ENCODE measurements at regions not wholly inside any gene's neighbourhood (a gene's known extent, or its start where the extent isn't known, plus 50 kb on each side); places are given as distances from the start of the nearest gene placed in this dataset.

DNA sequence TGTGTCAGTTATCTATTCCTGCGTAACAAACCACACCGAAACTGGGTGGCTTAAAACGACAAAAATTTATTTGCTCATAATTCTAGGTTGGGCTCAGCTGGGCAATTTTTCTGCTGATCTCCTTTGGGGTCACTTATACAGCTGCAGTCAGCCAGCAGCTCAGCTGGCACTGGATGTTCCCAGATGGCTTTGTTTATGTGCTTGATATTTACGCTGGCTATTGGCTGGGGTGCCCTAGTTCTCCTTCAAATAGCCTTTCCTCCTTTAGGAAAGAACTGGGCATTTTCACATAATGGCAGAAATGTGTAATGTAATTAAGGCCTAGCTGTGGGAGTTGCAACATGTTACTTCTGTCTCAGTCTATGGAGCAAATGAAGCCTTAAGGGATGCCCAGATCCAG is 142.2 kb downstream of the B3GNT2 start:
- TF ChIP-seq, protein P1, sequence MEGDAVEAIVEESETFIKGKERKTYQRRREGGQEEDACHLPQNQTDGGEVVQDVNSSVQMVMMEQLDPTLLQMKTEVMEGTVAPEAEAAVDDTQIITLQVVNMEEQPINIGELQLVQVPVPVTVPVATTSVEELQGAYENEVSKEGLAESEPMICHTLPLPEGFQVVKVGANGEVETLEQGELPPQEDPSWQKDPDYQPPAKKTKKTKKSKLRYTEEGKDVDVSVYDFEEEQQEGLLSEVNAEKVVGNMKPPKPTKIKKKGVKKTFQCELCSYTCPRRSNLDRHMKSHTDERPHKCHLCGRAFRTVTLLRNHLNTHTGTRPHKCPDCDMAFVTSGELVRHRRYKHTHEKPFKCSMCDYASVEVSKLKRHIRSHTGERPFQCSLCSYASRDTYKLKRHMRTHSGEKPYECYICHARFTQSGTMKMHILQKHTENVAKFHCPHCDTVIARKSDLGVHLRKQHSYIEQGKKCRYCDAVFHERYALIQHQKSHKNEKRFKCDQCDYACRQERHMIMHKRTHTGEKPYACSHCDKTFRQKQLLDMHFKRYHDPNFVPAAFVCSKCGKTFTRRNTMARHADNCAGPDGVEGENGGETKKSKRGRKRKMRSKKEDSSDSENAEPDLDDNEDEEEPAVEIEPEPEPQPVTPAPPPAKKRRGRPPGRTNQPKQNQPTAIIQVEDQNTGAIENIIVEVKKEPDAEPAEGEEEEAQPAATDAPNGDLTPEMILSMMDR (IDR thresholded peaks at IDR 0.05; ENCODE audit: low read depth, low read length): no peak
- DNase-seq: no peak
- H3K9me3 ChIP-seq (ENCODE audit: severe bottlenecking): no peaks in the 10 kb centered on the region
- no peaks in the 10 kb centered on the region for H3K27me3 ChIP-seq (ENCODE audit: insufficient read depth, low read depth, severe bottlenecking)
- no peak overlapping the region for H3K4me3 ChIP-seq (ENCODE audit: low read depth, low read length)
- no peaks in the 10 kb centered on the region for H3K36me3 ChIP-seq
- no peak overlapping the region for H3K27ac ChIP-seq

DNA sequence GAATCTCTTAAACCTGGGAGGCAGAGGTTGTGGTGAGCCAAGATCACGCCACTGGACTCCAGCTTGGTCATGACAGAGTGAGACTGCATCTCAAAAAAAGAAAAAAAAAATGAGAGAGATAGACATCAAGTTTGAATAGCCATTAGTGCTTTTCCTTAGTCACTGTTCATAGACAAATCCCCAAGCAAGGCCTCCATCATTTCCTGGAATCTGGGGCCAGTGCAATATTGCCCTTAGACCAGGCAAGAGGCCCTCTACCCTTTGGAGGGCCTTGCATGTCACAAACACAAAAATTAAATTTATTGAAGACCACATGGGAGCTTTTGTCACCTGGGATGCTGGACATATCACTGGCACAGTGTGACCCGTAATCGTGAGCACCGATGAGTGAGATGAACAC is 141.5 kb downstream of the B3GNT2 start:
- Histone ChIP-seq H3K4me3 (ENCODE audit: low read depth, low read length) (no peak overlapping the region), H3K36me3 (no peaks in the 10 kb centered on the region), H3K27me3 (ENCODE audit: insufficient read depth, low read depth, severe bottlenecking) (no peaks in the 10 kb centered on the region), H3K9me3 (ENCODE audit: severe bottlenecking) (no peaks in the 10 kb centered on the region), H3K27ac (no peak overlapping the region)
- TF ChIP-seq, protein P1 (IDR thresholded peaks at IDR 0.05; ENCODE audit: low read depth, low read length): no peak
- DNase-seq: no peak

DNA sequence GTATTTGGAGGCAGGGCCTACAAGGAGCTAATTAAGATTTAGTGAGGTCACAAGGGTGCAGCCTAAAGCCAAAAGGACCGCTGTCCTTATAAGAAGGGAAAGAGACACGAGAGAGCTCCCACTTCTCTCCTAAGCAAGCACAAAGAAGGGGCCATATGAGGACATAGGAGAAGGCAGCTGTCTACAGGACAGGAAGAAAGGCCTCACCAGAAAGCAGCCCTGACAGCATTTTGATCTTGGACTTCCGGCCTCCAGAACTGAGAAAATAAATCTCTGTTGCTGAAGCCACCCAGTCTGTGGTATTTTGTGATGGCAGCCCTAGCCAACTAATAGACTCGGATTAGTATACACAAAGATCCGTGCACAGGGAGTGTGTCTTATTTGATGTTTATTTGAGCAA is 139.7 kb downstream of the B3GNT2 start:
- no peaks in the 10 kb centered on the region for H3K9me3 ChIP-seq (ENCODE audit: severe bottlenecking)

DNA sequence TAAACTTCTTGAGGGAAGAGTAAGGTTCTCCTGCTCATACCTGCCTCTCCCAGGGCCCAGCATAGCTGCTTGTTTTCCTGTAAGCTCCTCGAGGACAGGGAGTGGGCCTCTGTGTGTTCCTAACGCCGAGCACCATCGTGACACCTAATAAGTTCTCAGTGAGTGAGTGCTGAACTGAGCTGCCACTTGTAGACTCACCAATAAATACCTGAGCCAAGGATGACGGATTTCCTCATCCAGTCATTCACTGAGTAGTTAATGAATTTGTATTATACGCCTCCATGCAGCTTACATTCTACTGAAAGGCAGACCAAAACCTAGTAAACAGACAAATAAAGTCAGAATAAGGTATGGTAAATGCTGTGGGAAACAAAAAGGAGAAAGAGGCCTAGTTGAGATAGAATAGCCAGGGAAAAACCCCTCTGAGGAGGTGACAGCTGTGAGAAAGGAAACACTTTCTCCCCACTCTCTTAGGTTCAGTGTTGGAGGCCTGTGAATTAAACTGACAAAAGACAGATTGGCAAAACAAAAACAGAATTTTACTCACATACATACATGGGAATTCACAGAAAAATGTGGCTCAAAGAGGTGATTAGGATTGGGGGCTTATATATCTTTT is 138.6 kb downstream of the B3GNT2 start:
- DNase-seq: no peak
- TF ChIP-seq, protein P1 (IDR thresholded peaks at IDR 0.05; ENCODE audit: low read depth, low read length): no peak
- Histone ChIP-seq H3K9me3 (ENCODE audit: severe bottlenecking) (no peaks in the 10 kb centered on the region), H3K4me3 (ENCODE audit: low read depth, low read length) (no peak overlapping the region), H3K36me3 (no peaks in the 10 kb centered on the region), H3K27me3 (ENCODE audit: insufficient read depth, low read depth, severe bottlenecking) (no peaks in the 10 kb centered on the region), H3K27ac (no peak overlapping the region)

More for the DNA sequence above, 139.7 kb downstream of the B3GNT2 start:
- DNase-seq: peak; percentile 25
- TF ChIP-seq, protein P1 (IDR thresholded peaks at IDR 0.05; ENCODE audit: low read depth, low read length): no peak
- Histone ChIP-seq H3K36me3 (no peaks in the 10 kb centered on the region), H3K4me3 (ENCODE audit: low read depth, low read length) (no peak overlapping the region), H3K27me3 (ENCODE audit: insufficient read depth, low read depth, severe bottlenecking) (no peaks in the 10 kb centered on the region), H3K27ac (no peak overlapping the region)

DNA sequence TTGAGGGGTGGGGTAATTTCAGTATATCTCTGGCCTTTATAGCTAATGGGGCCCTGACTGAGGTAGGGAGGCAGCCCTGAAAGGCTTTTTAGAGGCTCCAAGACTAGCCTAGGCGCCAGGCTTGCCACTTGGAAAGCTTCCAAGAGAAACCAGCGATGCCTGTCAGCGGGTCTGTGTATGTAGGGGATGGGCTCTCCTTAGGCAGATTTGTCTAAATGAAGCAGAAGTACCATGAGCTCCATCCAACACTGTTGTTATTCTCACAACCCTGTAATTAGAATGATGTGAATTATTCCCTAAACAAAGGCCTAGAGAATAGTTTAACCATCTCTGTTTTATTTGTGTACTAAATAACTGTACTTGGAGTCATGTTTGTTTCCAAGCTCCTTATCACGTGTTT is 138.1 kb downstream of the B3GNT2 start:
- H3K27ac ChIP-seq: no peak overlapping the region
- H3K36me3 ChIP-seq: no peaks in the 10 kb centered on the region
- no peaks in the 10 kb centered on the region for H3K9me3 ChIP-seq (ENCODE audit: severe bottlenecking)
- no peak for DNase-seq
- TF ChIP-seq, protein P1 (IDR thresholded peaks at IDR 0.05; ENCODE audit: low read depth, low read length): no peak
- H3K27me3 ChIP-seq (ENCODE audit: insufficient read depth, low read depth, severe bottlenecking): no peaks in the 10 kb centered on the region
- no peak overlapping the region for H3K4me3 ChIP-seq (ENCODE audit: low read depth, low read length)

DNA sequence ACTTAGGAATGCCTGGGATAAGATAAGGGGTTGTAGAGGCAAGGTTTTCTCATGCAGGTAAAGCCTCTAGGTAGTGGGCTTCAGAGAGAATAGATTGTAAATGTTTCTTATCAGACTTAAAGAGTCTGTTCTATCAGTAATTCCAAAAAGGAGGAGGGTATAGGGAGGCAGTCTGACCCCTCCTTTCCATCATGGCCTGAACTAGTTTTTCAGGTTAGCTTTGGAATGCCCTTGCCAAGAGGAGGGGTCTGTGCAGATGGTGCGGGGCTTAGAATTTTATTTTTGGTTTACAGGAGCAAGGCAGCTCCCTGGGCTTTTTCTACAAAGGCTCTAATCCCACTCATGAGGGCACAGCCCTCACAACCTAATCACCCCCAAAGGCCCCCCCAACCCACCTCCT is 135.0 kb downstream of the B3GNT2 start:
- H3K27ac ChIP-seq: no peak overlapping the region
- H3K9me3 ChIP-seq (ENCODE audit: severe bottlenecking): no peaks in the 10 kb centered on the region
- H3K36me3 ChIP-seq: no peaks in the 10 kb centered on the region
- TF ChIP-seq, protein P1 (IDR thresholded peaks at IDR 0.05; ENCODE audit: low read depth, low read length): no peak
- no peaks in the 10 kb centered on the region for H3K27me3 ChIP-seq (ENCODE audit: insufficient read depth, low read depth, severe bottlenecking)
- DNase-seq: no peak
- H3K4me3 ChIP-seq (ENCODE audit: low read depth, low read length): no peak overlapping the region

All from WERI-Rb-1 (cell line).